ENCODE measurements at regions not wholly inside any gene's neighbourhood (a gene's known extent, or its start where the extent isn't known, plus 50 kb on each side); places are given as distances from the start of the nearest gene placed in this dataset.

DNA sequence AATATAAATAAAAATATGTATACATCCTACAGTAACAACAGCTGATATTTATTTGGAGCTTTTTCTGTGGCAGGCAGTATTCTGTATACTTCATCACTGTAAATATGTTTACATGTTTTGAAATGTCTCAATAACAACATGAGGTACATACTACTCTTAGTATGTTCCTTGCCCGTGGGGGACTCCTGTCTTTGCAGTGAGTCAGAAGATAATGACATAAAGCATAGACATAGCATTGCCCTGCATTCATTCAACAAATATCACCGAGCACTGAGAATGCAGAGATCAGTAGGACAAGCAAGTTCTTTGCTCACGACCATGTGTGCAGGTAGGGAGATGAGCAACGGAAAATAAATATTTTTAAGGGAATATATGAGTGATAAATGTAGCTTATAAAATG, 246.5 kb downstream of the LTN1 start:
- TF ChIP-seq, protein P1, sequence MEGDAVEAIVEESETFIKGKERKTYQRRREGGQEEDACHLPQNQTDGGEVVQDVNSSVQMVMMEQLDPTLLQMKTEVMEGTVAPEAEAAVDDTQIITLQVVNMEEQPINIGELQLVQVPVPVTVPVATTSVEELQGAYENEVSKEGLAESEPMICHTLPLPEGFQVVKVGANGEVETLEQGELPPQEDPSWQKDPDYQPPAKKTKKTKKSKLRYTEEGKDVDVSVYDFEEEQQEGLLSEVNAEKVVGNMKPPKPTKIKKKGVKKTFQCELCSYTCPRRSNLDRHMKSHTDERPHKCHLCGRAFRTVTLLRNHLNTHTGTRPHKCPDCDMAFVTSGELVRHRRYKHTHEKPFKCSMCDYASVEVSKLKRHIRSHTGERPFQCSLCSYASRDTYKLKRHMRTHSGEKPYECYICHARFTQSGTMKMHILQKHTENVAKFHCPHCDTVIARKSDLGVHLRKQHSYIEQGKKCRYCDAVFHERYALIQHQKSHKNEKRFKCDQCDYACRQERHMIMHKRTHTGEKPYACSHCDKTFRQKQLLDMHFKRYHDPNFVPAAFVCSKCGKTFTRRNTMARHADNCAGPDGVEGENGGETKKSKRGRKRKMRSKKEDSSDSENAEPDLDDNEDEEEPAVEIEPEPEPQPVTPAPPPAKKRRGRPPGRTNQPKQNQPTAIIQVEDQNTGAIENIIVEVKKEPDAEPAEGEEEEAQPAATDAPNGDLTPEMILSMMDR (IDR thresholded peaks at IDR 0.05): no peak
- TF ChIP-seq POLR2A (IDR thresholded peaks at IDR 0.05): no peak
